Endodermal cell (in vitro differentiated cells): ENCODE measurements at regions not wholly inside any gene's neighbourhood (a gene's known extent, or its start where the extent isn't known, plus 50 kb on each side); places are given as distances from the start of the nearest gene placed in this dataset.

ENCODE experiments used
- DNase-seq: peaks from one replicate; pipeline ENCODE4 v3.0.0-alpha.2; 2017
- H3K27ac ChIP-seq: 2 replicates; pipeline ENCODE4 v1.5.1; 2013; ENCODE audit warnings: mild to moderate bottlenecking, low read depth, low read length, moderate library complexity
- H3K27me3 ChIP-seq: 2 replicates; pipeline ENCODE4 v1.6.1; 2013; ENCODE audit warnings: mild to moderate bottlenecking, low read length, moderate library complexity; ENCODE audit not compliant: insufficient read depth, control insufficient read depth, poor library complexity, severe bottlenecking
- H3K36me3 ChIP-seq: 2 replicates; pipeline ENCODE4 v1.7.0; 2013; ENCODE audit warnings: mild to moderate bottlenecking, low read length, moderate library complexity; ENCODE audit not compliant: control insufficient read depth, insufficient read depth
- H3K4me1 ChIP-seq: one replicate; pipeline ENCODE4 v1.7.0; 2013; ENCODE audit warnings: low read length; ENCODE audit not compliant: control insufficient read depth, insufficient read depth
- H3K4me3 ChIP-seq: 2 replicates; pipeline ENCODE4 v1.5.1; 2013; ENCODE audit warnings: mild to moderate bottlenecking, low read length, moderate library complexity
- H3K9ac ChIP-seq: 2 replicates; pipeline ENCODE4 v1.6.1; 2013; ENCODE audit warnings: mild to moderate bottlenecking, low read length, moderate library complexity; ENCODE audit not compliant: poor library complexity, severe bottlenecking; ENCODE audit errors: extremely low read depth
- H3K9me3 ChIP-seq: 2 replicates; pipeline ENCODE4 v1.6.1; 2013; ENCODE audit warnings: mild to moderate bottlenecking, low read length, moderate library complexity; ENCODE audit not compliant: control insufficient read depth
- H3K27ac Mint-ChIP-seq: 2 replicates; pipeline ENCODE4 v1.8.0; 2020; ENCODE audit warnings: mixed read lengths
- H3K27me3 Mint-ChIP-seq: 2 replicates; pipeline ENCODE4 v1.8.0; 2021; ENCODE audit warnings: mild to moderate bottlenecking, mixed read lengths; ENCODE audit not compliant: insufficient read depth
- H3K36me3 Mint-ChIP-seq: 2 replicates; pipeline ENCODE4 v1.8.0; 2020; ENCODE audit warnings: low read depth, mixed read lengths
- H3K4me1 Mint-ChIP-seq: 2 replicates; pipeline ENCODE4 v1.8.0; 2020; ENCODE audit warnings: mixed read lengths
- H3K4me3 Mint-ChIP-seq: 2 replicates; pipeline ENCODE4 v1.8.0; 2020; ENCODE audit warnings: mild to moderate bottlenecking, moderate library complexity, mixed read lengths
- H3K9me3 Mint-ChIP-seq: 2 replicates; pipeline ENCODE4 v1.8.0; 2020; ENCODE audit warnings: mild to moderate bottlenecking, mixed read lengths
- CTCF ChIP-seq: fragments of 200-600 bp; sonication (generic); conservative IDR thresholded peaks from 2 replicates; pipeline ENCODE4 v1.5.0; 2021; ENCODE audit warnings: antibody characterized with exemption, mild to moderate bottlenecking
- WGBS, 2 experiments: methylation state at CpG; one replicate each; pipeline versions ENCODE4 v1.1.5 to v1.1.7; 2013; ENCODE audit warnings: missing lambda C conversion rate in 2 of 2, mixed read lengths in 1 of 2; ENCODE audit not compliant: insufficient coverage in 1 of 2, insufficient read length in 1 of 2; 5-methylcytosine and 5-hydroxymethylcytosine counted together

GRCh38 chr2:153145470-153145978 is 333.0 kb downstream of the RPRM start:
- DNase-seq: no peak
- Histone ChIP-seq H3K9me3 (no peaks in the 10 kb centered on the region), H3K9ac (no peak overlapping the region), H3K4me1 (no peaks in the 10 kb centered on the region), H3K36me3 (no peaks in the 10 kb centered on the region), H3K27me3 (no peaks in the 10 kb centered on the region), H3K27ac (no peak overlapping the region), H3K4me3 (no peak overlapping the region)
- peaks cover 16% of the 10 kb centered on the region for H3K4me1 Mint-ChIP-seq
- TF ChIP-seq CTCF: no peak
- WGBS, 2 experiments: 100% methylated on average over 1 of the region's 1 CpG; no CpG with 5 or more reads in 1 of the 2 experiments
- H3K27ac Mint-ChIP-seq: no peak overlapping the region
- H3K4me3 Mint-ChIP-seq: no peak overlapping the region
- no peaks in the 10 kb centered on the region for H3K27me3 Mint-ChIP-seq
- no peaks in the 10 kb centered on the region for H3K9me3 Mint-ChIP-seq
- no peaks in the 10 kb centered on the region for H3K36me3 Mint-ChIP-seq

- Mint-ChIP-seq H3K27me3 (no peaks in the 10 kb centered on the region), H3K4me3 (no peak overlapping the region), H3K9me3 (no peaks in the 10 kb centered on the region), H3K4me1 (peaks cover 16% of the 10 kb centered on the region), H3K27ac (no peak overlapping the region), H3K36me3 (no peaks in the 10 kb centered on the region)
- H3K27me3 ChIP-seq: no peaks in the 10 kb centered on the region
- no peak for TF ChIP-seq CTCF
- H3K27ac ChIP-seq: no peak overlapping the region
- no peaks in the 10 kb centered on the region for H3K36me3 ChIP-seq
- H3K9ac ChIP-seq: no peak overlapping the region
- H3K4me3 ChIP-seq: no peak overlapping the region
- 86 to 90% methylated on average over 2 of the region's 2 CpGs for WGBS, 2 experiments
- no peak for DNase-seq
- H3K9me3 ChIP-seq: no peaks in the 10 kb centered on the region
- no peaks in the 10 kb centered on the region for H3K4me1 ChIP-seq
These were observed 335.0 kb downstream of the RPRM start for GRCh38 chr2:153143540-153143939.

GRCh38 chr2:153140498-153140897 is 338.1 kb downstream of the RPRM start:
- Mint-ChIP-seq H3K9me3 (no peaks in the 10 kb centered on the region), H3K27me3 (no peaks in the 10 kb centered on the region), H3K27ac (no peak overlapping the region), H3K4me1 (peaks cover 27% of the 10 kb centered on the region), H3K36me3 (no peaks in the 10 kb centered on the region), H3K4me3 (no peak overlapping the region)
- H3K9me3 ChIP-seq: peaks cover under 1% of the 10 kb centered on the region
- no peak overlapping the region for H3K4me3 ChIP-seq
- no peak overlapping the region for H3K9ac ChIP-seq
- no peak for DNase-seq
- no CpG with 5 or more reads among the region's 1 CpG for WGBS, 2 experiments
- no peaks in the 10 kb centered on the region for H3K4me1 ChIP-seq
- no peak overlapping the region for H3K27ac ChIP-seq
- H3K36me3 ChIP-seq: no peaks in the 10 kb centered on the region
- TF ChIP-seq CTCF: no peak
- no peaks in the 10 kb centered on the region for H3K27me3 ChIP-seq
